Stimulated activated CD8-positive, alpha-beta memory T cell treated with anti-CD3 and anti-CD28 coated beads, Interleukin-12 subunit alpha, Interleukin-12 subunit beta, amount 100 ng/mL, for 24 hours (primary cell): ENCODE measurements at regions not wholly inside any gene's neighbourhood (a gene's known extent, or its start where the extent isn't known, plus 50 kb on each side); places are given as distances from the start of the nearest gene placed in this dataset.
"Not testable (repeated sequence)": the region's sequence is repeated elsewhere in the genome, so short reads cannot be mapped to it uniquely, and the experiment has no call there.

ENCODE experiments used
- DNase-seq: peaks from one replicate; pipeline ENCODE4 v3.0.0-alpha.2; 2020; ENCODE audit errors: extremely low read depth

DNA sequence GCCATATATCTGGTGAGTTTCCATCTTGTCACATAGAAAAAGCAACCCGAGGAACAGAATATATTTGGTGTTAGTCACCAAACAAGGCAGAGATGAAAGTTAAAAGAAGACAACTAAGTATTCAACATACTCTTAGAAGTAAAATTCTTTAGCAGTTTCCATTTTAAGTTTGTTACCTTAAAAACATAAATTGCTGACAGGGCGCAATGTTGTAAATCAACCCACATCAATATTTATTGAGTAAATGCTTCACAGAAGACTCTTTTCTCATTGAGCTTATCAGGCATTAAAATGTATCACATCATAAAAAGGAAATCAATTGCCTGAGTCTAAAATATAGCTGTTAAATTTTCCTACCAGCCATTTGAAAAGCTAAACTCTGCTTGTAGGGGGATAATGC, 603.0 kb downstream of the FBXO15 start:
- DNase-seq, result no peak

GRCh38 chr18:73544032-73544431, 603.6 kb downstream of the FBXO15 start:
- no peak for DNase-seq

DNA sequence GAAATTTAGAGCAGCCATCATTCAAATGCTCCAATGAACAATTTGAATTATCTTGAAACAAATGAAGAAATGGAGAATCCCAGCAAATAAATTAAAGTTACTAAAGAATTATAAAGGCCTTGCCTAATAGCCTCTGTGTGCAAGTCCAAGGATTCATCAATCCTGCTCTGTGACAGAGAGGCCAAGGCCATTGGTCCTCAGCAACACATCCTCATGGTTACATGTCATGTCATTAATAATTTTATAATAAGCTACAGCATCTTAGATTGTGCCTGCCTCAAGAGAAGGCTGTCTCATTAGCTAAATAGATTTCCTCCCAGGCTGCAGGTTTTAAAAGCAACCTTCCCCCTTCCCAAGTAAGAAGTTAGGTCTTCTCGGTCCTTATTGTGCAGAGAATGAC, 611.6 kb downstream of the FBXO15 start:
- DNase-seq, result no peak

GRCh38 chr18:73535189-73535588, 612.4 kb downstream of the FBXO15 start:
- DNase-seq, result no peak

GRCh38 chr18:73531601-73532000, 616.0 kb downstream of the FBXO15 start:
- DNase-seq, result no peak

DNA sequence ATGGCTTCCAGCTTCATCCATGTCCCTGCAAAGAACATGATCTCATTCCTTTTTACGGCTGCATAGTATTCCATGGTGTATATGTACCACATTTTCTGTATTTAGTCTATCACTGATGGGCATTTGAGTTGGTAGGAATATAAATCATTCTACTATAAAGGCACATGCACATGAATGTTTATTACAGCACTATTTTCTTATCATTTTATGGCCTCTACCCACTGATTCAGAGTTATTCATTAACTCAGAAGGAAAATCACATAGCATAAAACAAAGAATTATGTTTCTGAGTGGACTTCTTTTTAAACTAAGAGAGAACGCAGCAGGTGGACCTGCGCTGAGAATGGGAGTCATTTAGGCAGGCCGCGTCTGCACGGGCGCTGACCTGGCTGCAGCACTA, 619.6 kb downstream of the FBXO15 start:
- no peak for DNase-seq

DNA sequence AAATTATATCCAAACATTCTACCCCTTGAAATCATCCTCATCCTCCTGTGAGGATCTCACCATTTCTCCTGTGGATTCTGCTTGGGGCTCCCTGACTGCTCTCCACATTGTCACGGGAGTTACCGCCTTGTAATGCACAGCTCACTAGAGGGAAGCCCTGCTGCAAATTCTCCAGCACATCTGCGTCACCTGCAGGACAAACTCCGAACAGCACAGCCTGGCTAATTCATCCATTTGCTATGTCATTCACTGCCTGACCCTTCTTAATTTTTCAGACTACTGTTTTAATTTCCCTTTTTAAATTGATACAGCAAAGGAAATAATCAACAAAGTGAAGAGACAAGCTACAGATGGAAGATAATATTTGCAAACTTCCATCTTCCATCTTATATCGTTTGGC, 627.4 kb downstream of the FBXO15 start:
- DNase-seq, result no peak

- DNase-seq, result not testable (repeated sequence)
Observed at GRCh38 chr18:73516056-73516455, 631.6 kb downstream of the FBXO15 start.

DNA sequence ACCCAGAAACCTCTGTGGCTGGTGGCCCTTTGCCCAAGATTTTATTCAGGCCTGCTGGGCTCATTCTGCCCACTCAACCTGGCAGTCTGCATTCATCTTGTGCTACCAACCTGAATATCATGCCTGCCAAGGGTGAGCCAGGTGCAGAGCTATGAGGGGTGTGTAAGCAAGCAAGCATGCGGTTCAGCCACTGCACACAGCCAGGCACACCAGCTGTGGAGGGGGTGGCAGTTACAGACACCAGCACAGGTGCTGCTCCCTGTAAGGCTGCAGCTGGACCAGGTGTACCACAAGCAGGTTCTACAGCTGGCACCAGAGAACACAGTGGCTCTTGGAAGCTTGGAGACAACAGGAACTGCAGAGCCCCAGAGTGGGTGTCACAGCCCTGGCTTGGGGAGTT, 633.2 kb downstream of the FBXO15 start:
- no peak for DNase-seq

- DNase-seq, result no peak
Observed at GRCh38 chr18:73511771-73512503, 635.7 kb downstream of the FBXO15 start.

- no peak for DNase-seq
Observed at GRCh38 chr18:73509460-73509859, 638.2 kb downstream of the FBXO15 start.

DNA sequence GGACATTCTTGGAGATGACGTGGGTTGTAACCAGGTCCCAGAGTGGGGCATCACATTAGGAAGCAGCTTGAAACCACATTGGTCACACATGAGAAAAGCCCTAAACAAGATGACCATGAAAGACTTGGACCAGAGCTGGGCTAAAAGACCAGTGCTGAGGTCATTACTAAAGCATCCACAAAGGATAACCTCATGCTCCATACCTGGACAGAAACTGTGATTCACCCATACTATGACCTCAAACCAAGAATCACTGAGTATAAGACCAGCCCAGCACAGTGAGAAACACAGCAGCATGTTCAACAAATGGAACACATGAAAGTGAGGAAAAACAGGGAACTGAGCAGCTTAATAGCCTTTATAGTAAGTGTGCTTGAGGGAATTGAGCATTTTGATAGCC, 635.5 kb upstream of the NETO1 start:
- no peak for DNase-seq

GRCh38 chr18:73487966-73488365, 620.2 kb upstream of the NETO1 start:
- no peak for DNase-seq

DNA sequence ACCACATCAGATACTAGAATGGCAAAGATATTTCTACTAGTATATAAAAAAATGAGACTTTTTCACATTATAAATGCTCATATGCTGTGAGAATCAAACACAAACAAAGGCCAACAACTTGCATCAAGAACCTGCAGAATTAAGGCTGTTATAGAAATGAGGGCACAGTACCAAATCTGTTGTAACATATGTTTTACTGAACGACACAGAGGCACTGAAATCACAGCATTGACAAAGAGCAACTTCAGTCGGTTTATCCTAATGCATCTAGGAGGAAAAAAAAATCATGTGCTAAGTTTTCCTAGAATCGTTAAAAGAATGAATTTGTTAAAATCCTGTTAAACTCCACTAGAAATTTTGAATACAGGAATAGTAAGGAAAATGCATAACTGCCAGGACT, 617.4 kb upstream of the NETO1 start:
- no peak for DNase-seq

DNA sequence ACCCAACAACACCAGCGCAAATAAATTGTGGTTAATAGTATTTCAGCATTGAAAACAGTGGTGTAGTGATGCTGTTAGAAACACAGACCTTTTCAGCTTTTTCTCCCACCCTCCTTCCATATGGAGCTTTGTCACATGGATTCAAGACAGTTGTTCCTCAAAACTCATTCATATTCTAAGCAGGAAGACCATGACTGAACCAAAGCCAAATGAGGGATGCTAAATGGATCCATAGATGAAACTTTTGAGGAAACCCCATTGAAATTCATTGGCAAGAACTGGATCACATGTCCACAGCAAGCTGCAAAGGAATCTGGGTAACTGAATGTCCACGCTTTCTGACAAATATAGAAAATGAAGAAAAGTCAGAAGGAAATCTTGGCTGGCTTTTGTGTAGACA, 615.1 kb upstream of the NETO1 start:
- DNase-seq, result no peak

DNA sequence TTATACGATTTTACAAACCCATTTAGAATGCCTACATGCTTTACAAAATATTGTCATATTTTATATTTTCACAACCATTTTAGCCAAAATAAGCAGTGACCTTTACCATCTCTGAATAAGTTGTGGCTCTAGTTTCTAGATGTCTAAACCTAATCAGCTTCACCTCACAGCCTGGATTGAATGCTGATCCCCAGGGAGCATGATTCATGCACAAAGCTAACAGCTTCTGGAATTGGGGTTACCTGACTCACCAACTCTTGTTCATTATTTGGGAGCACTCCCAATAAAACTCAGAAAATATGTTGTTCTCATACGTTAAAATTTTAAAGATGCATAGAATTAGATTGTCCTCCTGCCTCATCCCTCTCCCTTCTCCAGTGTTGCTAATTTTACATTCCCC, 611.7 kb upstream of the NETO1 start:
- DNase-seq, result no peak

DNA sequence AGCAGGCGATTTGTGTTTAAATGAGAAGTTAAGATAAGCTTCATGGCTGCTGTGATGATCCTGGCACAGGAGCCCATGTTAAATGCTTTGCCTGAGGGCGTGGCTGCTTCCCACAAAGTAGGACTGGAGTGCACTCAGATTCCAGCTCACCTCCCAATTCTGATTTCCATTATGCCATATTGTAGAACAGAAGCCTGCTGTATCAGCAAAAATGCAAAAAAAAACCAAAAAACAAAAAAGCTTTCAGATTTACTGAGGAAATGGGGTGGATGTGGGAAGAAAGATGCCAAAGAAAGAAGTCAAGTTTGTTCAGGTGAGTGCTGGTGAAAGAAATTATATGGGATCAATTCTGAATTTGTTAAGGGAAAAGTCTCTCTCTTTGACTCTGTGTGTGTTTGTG, 610.4 kb upstream of the NETO1 start:
- DNase-seq, result no peak

DNA sequence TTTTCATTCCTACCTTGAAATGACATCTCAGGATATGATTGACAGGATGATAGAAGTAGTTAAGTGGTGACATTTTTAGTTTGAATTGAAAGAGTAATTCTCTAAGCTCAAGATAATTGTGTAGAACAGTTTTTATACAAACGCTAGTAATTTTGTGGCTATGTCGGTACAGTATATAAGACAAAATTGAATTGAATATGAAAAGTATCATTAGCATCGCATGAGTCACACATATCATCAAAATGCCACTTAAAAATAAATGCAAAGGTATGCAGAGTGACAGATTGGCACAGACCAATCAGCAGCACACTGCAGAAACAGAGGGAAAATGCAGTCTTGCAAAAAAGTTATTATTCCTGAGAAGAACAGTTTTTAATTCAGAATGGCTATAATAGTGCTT, 608.2 kb upstream of the NETO1 start:
- no peak for DNase-seq

DNA sequence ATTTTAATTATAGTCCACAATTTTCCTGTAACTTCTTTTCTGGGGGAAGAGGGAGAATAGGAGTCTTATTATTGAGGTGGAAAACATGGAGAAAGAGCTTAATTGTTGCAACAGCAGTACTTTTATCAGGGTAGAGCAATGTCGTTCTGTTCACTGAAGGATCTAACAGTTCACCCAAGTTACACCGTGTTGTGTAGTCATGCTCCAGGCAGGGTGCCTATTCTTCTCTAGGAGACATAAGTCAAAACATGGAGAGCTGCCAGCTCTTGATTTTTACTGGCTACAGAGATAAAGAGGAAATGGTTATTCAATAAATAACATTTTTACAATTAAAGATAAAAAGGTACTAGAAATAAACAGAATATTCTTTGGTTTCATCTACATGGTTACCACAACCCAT, 594.3 kb upstream of the NETO1 start:
- no peak for DNase-seq

DNA sequence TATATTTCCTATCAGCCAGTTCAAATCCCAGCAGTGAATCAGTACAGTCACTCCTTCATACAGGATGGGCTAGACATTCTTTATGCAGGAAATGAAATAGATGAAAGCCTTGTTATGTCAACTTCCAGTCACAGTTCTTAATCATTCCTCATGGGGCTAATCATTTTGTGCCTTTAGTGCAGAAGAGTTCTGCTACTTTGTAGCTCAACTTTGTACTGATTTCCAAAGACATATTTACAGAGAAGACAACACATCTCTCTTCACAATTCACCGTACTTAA, 593.9 kb upstream of the NETO1 start:
- no peak for DNase-seq

DNA sequence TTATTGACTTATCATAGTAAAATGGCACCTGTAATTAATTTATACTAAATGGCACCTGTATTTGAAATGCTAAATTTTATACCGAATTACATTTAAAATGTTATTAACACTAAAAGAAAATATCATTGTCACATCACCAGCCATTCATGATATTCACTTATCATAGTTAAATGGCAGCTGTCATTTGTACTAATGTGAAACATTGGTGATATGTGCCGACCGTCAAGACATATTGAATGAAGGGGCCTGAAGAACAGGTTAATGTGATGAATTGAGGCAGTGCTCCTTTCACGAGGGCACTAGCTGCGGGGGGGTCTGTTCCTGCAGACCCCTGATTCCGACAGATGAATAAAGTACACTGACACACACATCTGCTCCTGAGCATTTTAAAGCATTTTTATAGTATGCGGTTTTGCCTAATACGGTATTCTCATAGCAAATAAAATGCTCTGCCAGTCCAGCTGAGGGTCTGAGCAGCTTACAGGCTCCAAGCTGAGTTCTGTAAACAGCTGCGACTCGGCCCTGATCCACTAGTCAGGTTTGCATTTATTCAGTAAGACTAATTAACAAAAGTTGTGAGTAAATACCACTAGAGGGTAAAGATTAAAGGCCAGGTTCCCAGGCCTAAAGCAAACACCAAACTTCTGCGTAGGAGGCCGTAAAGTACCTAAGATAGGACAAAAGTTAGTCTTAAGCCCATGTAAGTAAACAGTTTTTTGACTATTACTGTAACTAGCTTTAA, 593.4 kb upstream of the NETO1 start:
- DNase-seq, result no peak

DNA sequence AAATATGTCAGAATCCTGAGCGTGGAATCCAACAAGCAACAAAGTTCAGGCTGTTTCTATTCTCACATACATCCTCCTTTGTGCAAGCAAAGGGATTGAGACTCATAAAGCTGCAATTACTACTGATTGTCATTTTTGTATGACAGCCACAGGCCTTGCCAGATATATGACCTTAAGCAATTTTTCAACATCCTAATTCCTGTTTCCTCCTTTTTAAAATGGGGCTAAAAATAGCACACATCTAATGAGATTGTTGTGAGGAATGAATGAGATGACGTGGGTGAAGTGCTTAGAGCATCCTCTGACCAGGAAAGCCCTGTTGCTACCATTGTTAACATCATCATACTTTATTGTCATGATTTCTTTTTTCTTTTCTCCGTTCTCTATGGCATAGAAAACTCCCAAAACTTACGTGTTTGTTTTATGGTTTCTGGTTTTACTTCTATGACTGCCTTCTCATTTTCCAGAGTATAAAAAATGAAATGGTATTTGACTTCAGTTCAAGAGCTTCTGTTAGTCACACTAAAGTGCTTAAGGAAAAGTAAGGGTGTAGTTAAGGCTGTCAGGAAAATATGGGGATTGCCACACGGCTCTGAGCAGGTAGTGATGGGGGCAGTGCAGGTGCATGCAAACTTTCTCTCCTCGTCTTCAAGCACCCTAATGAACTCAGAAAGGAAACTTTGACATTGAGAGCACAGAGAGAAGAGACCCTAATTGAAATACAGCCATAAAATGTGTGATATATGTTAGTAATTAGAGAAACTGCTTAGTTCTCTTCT, 590.6 kb upstream of the NETO1 start:
- DNase-seq, result no peak

DNA sequence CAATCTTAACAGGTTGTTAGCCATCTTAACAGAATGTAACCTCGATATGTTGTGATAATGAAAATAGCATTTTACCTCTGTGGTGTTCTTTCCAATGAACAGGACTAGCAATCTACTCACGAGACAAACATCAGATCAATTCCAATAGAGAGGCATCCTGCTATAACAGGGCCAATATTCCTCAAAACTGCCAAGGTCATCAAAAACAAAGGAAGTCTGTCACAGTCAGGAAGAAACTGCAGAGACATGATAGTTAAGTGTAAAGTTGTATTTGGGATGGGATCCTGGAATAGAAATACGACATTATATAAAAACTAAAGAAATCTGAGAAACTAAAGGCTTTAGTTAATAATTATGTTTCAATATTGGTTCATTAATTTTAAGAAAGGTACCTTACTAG, 588.9 kb upstream of the NETO1 start:
- no peak for DNase-seq
